ENCODE measurements at regions not wholly inside any gene's neighbourhood (a gene's known extent, or its start where the extent isn't known, plus 50 kb on each side); places are given as distances from the start of the nearest gene placed in this dataset.

DNA sequence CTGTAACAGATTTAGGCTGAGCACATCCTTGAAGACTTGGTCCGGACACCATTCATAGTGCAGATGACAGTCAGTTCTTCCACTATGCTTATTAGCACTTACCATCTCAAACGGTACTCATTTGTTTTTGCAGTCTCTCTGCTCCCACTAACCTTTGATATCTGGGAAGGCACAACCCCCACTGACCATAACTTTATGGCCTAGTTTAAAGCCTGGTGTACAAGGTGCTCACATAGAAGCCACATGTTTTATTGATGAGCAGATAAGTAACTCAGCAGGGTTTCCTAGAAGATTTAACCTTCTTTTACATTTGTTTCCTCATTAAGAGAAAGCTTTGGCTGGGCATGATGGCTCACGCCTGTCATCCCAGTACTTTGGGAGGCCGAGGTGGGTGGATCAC lies 119.3 kb upstream of the MAGI3 start:
- Histone ChIP-seq H3K56ac (ENCODE audit: insufficient read length, low read depth, low read length) (no peak overlapping the region), H2BK20ac (ENCODE audit: low read depth, low read length, poor library complexity, severe bottlenecking) (no peak overlapping the region), H3K27ac (ENCODE audit: insufficient read length, low read depth, low read length) (no peak overlapping the region), H3K4ac (ENCODE audit: low read depth, low read length) (no peak overlapping the region), H4K20me1 (ENCODE audit: control insufficient read depth, insufficient read depth, insufficient read length) (no peaks in the 10 kb centered on the region), H3K4me2 (ENCODE audit: insufficient read depth, insufficient read length, low read length) (no peak overlapping the region), H4K91ac (ENCODE audit: insufficient read length, low read depth, low read length) (no peak overlapping the region), H3K9me3 (ENCODE audit: control insufficient read depth, low read depth, low read length) (no peaks in the 10 kb centered on the region), H2BK15ac (ENCODE audit: low read depth, low read length) (no peak overlapping the region), H2BK120ac (ENCODE audit: low read depth, low read length, poor library complexity, severe bottlenecking) (no peak overlapping the region), H3K23ac (ENCODE audit: insufficient read length, low read depth, low read length) (no peak overlapping the region), H2AK5ac (ENCODE audit: insufficient read length, low read length) (no peak overlapping the region), H3K23me2 (ENCODE audit: insufficient read length, low read depth, low read length, poor library complexity, severe bottlenecking) (no peaks in the 10 kb centered on the region), H3K27me3 (ENCODE audit: insufficient read depth, low read length) (no peaks in the 10 kb centered on the region), H3K4me1 (ENCODE audit: insufficient read depth, low read length) (no peaks in the 10 kb centered on the region), H2BK5ac (ENCODE audit: insufficient read length, low read length) (no peak overlapping the region), H3K79me1 (ENCODE audit: insufficient read depth, low read depth, low read length, poor library complexity, severe bottlenecking) (no peaks in the 10 kb centered on the region), H3K14ac (ENCODE audit: insufficient read depth, low read length) (no peak overlapping the region), H4K5ac (ENCODE audit: insufficient read length, low read depth, low read length) (no peak overlapping the region), H4K8ac (replicated peaks; ENCODE audit: insufficient read length, low read depth, low read length) (no peak overlapping the region), H3K18ac (ENCODE audit: insufficient read length, low read depth, low read length) (no peak overlapping the region), H2BK12ac (ENCODE audit: insufficient read length, low read depth, low read length) (no peak overlapping the region), H3K9ac (ENCODE audit: extremely low read depth, insufficient read length, low read length) (no peak overlapping the region), H3T11ph (ENCODE audit: low read length) (no peak overlapping the region), H3K79me2 (ENCODE audit: insufficient read depth, low read length) (no peaks in the 10 kb centered on the region), H2AFZ (ENCODE audit: low read length) (no peak overlapping the region)
- no peak overlapping the region for H3K27ac Mint-ChIP-seq
- no peak overlapping the region for H3K4me3 Mint-ChIP-seq
- TF ChIP-seq, protein P1, sequence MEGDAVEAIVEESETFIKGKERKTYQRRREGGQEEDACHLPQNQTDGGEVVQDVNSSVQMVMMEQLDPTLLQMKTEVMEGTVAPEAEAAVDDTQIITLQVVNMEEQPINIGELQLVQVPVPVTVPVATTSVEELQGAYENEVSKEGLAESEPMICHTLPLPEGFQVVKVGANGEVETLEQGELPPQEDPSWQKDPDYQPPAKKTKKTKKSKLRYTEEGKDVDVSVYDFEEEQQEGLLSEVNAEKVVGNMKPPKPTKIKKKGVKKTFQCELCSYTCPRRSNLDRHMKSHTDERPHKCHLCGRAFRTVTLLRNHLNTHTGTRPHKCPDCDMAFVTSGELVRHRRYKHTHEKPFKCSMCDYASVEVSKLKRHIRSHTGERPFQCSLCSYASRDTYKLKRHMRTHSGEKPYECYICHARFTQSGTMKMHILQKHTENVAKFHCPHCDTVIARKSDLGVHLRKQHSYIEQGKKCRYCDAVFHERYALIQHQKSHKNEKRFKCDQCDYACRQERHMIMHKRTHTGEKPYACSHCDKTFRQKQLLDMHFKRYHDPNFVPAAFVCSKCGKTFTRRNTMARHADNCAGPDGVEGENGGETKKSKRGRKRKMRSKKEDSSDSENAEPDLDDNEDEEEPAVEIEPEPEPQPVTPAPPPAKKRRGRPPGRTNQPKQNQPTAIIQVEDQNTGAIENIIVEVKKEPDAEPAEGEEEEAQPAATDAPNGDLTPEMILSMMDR (conservative IDR thresholded peaks at IDR 0.05): no peak
- H3K9me3 Mint-ChIP-seq: no peaks in the 10 kb centered on the region
- no peak for DNase-seq
- H3K36me3 Mint-ChIP-seq (ENCODE audit: insufficient read depth in 1 of 3, low read depth in 3 of 3): no peaks in the 10 kb centered on the region
- H3K27me3 Mint-ChIP-seq (ENCODE audit: low read depth): peaks cover 9% of the 10 kb centered on the region
- H3K4me1 Mint-ChIP-seq: peaks cover 11% of the 10 kb centered on the region in 2 experiments
- WGBS (ENCODE audit: extremely low coverage, insufficient read length, low lambda C conversion rate): no CpG with 5 or more reads among the region's 4 CpGs
